ENCODE measurements at regions not wholly inside any gene's neighbourhood (a gene's known extent, or its start where the extent isn't known, plus 50 kb on each side); places are given as distances from the start of the nearest gene placed in this dataset.
"Not testable (repeated sequence)": the region's sequence is repeated elsewhere in the genome, so short reads cannot be mapped to it uniquely, and the experiment has no call there.

DNA sequence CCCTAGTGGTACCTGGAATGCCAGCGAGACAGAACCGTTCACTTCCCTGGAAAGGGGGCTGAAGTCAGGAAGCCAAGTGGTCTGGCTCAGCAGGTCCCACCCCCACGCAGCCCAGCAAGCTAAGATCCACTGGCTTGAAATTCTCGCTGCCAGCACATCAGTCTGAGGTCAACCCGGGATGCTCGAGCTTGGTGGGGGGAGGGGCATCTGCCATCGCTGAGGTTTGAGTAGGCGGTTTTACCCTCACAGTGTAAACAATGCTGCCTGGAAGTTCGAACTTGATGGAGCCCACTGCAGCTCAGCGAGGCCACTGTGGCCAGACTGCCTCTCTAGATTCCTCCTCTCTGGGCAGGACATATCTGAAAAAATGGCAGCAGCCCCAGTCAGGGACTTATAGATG lies 464.7 kb upstream of the TOM1L1 start:
- H3K4me3 ChIP-seq (ENCODE audit: low read depth, low read length), result no peak overlapping the region
- DNase-seq (ENCODE audit: low read depth), result no peak
- TF ChIP-seq, protein P1, sequence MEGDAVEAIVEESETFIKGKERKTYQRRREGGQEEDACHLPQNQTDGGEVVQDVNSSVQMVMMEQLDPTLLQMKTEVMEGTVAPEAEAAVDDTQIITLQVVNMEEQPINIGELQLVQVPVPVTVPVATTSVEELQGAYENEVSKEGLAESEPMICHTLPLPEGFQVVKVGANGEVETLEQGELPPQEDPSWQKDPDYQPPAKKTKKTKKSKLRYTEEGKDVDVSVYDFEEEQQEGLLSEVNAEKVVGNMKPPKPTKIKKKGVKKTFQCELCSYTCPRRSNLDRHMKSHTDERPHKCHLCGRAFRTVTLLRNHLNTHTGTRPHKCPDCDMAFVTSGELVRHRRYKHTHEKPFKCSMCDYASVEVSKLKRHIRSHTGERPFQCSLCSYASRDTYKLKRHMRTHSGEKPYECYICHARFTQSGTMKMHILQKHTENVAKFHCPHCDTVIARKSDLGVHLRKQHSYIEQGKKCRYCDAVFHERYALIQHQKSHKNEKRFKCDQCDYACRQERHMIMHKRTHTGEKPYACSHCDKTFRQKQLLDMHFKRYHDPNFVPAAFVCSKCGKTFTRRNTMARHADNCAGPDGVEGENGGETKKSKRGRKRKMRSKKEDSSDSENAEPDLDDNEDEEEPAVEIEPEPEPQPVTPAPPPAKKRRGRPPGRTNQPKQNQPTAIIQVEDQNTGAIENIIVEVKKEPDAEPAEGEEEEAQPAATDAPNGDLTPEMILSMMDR (IDR thresholded peaks at IDR 0.05; ENCODE audit: control insufficient read depth, extremely low read depth, insufficient read depth), result no peak

DNA sequence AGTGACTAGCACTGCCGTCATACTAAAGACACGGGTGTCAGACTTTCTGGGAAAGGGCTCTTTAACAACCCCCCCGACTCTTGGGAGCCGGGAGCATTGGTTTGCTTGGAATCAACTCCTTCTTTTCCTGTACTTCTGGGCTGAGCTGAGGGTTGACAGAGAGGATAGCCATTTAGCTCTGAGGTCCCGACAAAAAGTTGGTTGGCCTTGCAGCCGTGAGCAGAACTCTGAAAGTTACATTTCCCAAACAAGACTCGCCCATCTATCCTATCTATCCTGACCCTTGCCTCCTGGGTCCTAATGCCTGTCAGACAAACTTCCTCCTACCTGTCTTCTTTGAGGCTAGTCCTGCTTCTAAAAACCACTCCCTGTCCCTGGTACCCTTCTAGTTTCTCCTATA lies 460.8 kb upstream of the TOM1L1 start:
- no peak for DNase-seq (ENCODE audit: low read depth)
- no peak overlapping the region for H3K4me3 ChIP-seq (ENCODE audit: low read depth, low read length)
- TF ChIP-seq, protein P1 (IDR thresholded peaks at IDR 0.05; ENCODE audit: control insufficient read depth, extremely low read depth, insufficient read depth), result no peak

DNA sequence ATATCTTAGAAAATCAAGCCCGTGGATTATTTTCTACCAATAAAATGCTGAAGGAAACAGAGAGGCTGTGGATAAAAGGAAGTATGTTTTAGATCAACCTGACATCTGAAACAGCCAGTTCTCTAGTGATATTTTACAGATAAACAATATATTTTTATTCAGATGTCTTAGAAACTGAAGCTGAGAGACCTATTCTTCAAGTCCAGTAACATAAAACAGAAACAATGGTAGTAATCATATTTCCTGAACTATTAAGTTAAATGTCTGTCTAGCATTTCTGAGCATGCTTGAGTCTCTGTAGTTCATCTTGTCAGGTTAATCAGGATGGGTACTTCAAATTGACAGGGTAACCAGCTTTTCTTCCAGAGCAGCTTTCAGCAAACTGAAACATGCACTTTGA lies 449.6 kb upstream of the TOM1L1 start:
- DNase-seq (ENCODE audit: low read depth), result no peak
- TF ChIP-seq, protein P1 (IDR thresholded peaks at IDR 0.05; ENCODE audit: control insufficient read depth, extremely low read depth, insufficient read depth), result no peak
- no peak overlapping the region for H3K4me3 ChIP-seq (ENCODE audit: low read depth, low read length)

DNA sequence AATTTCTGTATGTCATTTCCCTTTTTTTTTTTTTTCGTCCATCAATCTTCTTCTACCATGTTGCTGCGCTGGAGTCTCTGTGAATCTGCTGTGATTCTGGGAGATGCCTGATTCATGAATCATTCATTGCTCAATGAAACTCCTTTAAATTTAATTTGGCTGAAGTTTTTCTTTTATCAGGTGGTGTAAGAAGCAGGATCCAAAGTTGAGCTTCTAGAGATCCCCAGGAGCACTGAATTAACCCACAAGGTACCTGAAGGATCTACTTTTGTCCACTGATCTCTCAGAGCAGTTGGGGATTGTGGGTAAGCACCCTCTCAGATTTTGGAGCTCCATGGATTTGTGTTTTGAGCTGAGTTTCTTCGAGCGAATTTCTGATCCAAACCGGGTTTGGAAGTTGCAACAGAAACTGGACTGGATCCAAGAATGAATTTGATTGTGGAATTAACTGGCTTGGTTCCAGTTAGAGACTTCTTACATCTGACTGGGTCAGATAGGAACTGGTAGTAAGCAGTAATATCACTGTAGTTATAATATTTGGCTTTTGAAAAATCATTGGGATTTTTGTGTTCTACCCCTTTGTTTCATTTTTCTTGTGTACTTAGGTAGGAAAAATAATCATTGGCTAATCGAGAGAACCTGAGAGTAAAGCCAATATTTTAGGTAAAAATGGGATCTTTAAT lies 447.8 kb upstream of the TOM1L1 start:
- TF ChIP-seq, protein P1 (IDR thresholded peaks at IDR 0.05; ENCODE audit: control insufficient read depth, extremely low read depth, insufficient read depth), result no peak
- H3K4me3 ChIP-seq (ENCODE audit: low read depth, low read length), result no peak overlapping the region

DNA sequence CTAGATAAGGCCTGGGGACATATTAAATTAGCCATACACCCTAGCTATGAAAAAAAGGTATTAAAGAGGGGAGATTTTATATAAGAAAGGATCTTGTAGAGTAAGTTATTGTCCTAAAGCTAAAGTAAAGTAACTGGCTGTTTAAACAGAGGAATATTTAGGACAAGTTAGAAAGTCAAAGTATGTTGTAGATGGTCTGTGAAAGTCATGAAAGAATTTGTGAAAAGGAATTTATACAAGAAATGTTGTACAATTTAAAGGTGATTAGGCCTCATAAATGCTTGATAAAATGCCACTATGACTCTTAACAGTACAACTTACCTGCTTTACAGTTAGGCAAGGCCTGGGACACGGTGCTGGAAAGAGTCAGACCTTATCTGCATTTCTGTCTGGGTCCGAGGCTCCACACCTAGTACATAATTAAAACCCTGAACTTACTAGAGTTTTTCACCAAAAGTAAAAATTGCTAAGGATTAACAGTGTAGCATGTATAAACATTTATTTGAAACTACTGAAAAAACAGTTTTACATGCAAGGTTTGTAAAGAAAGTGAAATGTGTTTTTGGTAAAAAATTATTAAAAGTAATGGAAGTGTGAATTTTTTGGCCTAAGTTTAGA lies 445.3 kb upstream of the TOM1L1 start:
- DNase-seq (ENCODE audit: low read depth), result no peak
- TF ChIP-seq, protein P1 (IDR thresholded peaks at IDR 0.05; ENCODE audit: control insufficient read depth, extremely low read depth, insufficient read depth), result no peak
- H3K4me3 ChIP-seq (ENCODE audit: low read depth, low read length), result no peak overlapping the region

More for the DNA sequence above, 447.8 kb upstream of the TOM1L1 start:
- no peak for DNase-seq (ENCODE audit: low read depth)

DNA sequence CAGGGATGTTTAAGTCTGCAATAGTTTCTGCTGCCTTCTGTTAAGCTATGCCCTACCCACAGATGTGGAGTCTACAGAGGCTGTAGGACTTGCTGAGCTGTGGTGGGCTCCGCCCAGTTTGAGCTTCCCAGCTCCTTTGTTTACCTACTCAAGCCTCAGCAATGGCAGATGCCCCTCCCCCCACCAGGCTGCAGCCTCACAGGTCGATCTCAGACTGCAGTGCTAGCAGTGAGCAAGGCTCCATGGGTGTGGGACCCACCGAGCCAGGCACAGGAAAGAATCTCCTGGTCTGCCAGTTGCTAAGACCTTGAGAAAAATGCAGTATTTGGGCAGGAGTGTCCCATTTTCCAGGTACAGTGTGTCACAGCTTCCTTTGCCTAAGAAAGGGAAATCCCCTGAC lies 435.2 kb upstream of the TOM1L1 start:
- H3K4me3 ChIP-seq (ENCODE audit: low read depth, low read length); DNase-seq (ENCODE audit: low read depth): not testable (repeated sequence)

DNA sequence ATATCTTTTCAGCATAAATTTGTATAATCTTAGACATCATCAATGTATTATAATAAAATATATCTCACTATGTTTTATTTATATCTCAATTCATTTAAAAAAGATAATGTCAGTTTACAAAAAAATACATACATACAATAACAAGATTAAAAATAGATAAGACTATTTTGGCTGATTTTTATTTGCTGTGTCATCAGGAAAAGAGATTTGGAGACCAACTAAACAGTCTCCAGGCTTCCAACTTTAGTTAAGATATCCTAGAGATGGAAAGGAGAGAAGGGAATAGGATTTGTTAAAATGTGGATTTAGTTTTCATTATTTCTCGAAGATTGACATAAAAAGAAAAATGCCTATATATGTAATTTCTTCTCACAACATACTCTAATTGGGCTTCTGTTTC lies 433.8 kb upstream of the TOM1L1 start:
- TF ChIP-seq, protein P1 (IDR thresholded peaks at IDR 0.05; ENCODE audit: control insufficient read depth, extremely low read depth, insufficient read depth), result no peak
- H3K4me3 ChIP-seq (ENCODE audit: low read depth, low read length), result no peak overlapping the region
- no peak for DNase-seq (ENCODE audit: low read depth)
